NCI-H2081 (cell line): ENCODE measurements at regions not wholly inside any gene's neighbourhood (a gene's known extent, or its start where the extent isn't known, plus 50 kb on each side); places are given as distances from the start of the nearest gene placed in this dataset.
"Not testable (repeated sequence)": the region's sequence is repeated elsewhere in the genome, so short reads cannot be mapped to it uniquely, and the experiment has no call there.

ENCODE experiments used
- DNase-seq, 2 experiments: peaks; one replicate each; lab custom pipeline; 2025; lab: John Stamatoyannopoulos, UW

- DNase-seq = no peak
Observed at GRCh38 chr20:53818457-53819177, 225.0 kb upstream of the ZNF217 start.

- DNase-seq = not testable (repeated sequence)
Observed at GRCh38 chr20:53817513-53817912, 223.9 kb upstream of the ZNF217 start.

- no peak for DNase-seq
Observed at GRCh38 chr20:53816872-53817398, 223.3 kb upstream of the ZNF217 start.

GRCh38 chr20:53815509-53815908, 221.9 kb upstream of the ZNF217 start:
- no peak for DNase-seq

GRCh38 chr20:53814060-53814459, 220.4 kb upstream of the ZNF217 start:
- DNase-seq = no peak

GRCh38 chr20:53813636-53814035, 220.0 kb upstream of the ZNF217 start:
- DNase-seq = no peak

- no peak for DNase-seq
Observed at GRCh38 chr20:53811577-53811976, 217.9 kb upstream of the ZNF217 start.

- no peak for DNase-seq
Observed at GRCh38 chr20:53810661-53811355, 217.2 kb upstream of the ZNF217 start.

- no peak for DNase-seq
Observed at GRCh38 chr20:53809728-53810365, 216.2 kb upstream of the ZNF217 start.

- peak in 1 of 2 experiments; percentile 10 for DNase-seq
Observed at GRCh38 chr20:53809217-53809616, 215.6 kb upstream of the ZNF217 start.

GRCh38 chr20:53808733-53809132, 215.1 kb upstream of the ZNF217 start:
- DNase-seq = no peak

GRCh38 chr20:53808302-53808701, 214.7 kb upstream of the ZNF217 start:
- DNase-seq = not testable (repeated sequence)

GRCh38 chr20:53806683-53807401, 213.2 kb upstream of the ZNF217 start:
- DNase-seq = no peak

- no peak for DNase-seq
Observed at GRCh38 chr20:53805895-53806384, 212.3 kb upstream of the ZNF217 start.

- no peak for DNase-seq
Observed at GRCh38 chr20:53804920-53805894, 211.6 kb upstream of the ZNF217 start.

GRCh38 chr20:53804308-53804707, 210.7 kb upstream of the ZNF217 start:
- DNase-seq = not testable (repeated sequence)

- no peak for DNase-seq
Observed at GRCh38 chr20:53803492-53804155, 210.0 kb upstream of the ZNF217 start.

- no peak for DNase-seq
Observed at GRCh38 chr20:53801609-53802370, 208.2 kb upstream of the ZNF217 start.

GRCh38 chr20:53800883-53801604, 207.4 kb upstream of the ZNF217 start:
- DNase-seq = no peak
